GM12872 (cell line): ENCODE measurements at regions not wholly inside any gene's neighbourhood (a gene's known extent, or its start where the extent isn't known, plus 50 kb on each side); places are given as distances from the start of the nearest gene placed in this dataset.

ENCODE experiments used
- CTCF ChIP-seq: IDR thresholded peaks from 3 replicates; pipeline ENCODE4 v1.5.1; 2011; ENCODE audit warnings: low read depth, mild to moderate bottlenecking, low read length, moderate library complexity; ENCODE audit not compliant: insufficient read depth

- TF ChIP-seq CTCF, result no peak
Measured at GRCh38 chr6:144646093-144647056, 361.2 kb downstream of the UTRN start.

DNA sequence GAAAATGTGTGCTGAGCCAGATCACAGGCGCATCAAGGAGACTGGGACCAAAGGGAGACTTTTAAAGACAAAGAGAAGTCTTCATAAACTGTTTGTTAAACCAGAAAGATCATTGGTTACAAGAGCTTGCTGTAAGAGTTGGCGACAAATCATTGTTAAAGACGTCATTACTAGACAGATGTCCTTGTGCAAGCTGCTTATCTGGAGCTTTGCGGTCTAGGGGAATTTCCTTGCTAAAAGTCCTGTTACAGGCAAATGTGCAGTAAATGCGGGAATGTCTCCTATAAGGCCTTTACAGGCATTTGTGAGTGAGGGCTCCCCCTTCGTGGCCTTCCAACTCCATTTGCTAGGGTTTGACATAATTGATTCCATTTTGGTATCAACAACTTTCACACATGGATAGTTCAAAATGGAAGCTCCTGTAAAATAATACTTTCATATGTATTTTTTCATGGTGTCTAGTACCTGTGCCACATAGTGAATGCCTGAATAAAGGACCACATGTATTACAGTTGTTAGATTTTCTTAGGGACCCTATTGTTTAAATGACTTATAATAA lies 362.4 kb downstream of the UTRN start:
- no peak for TF ChIP-seq CTCF

- no peak for TF ChIP-seq CTCF
Measured at GRCh38 chr6:144647971-144648651, 363.0 kb downstream of the UTRN start.

- no peak for TF ChIP-seq CTCF
Measured at GRCh38 chr6:144649085-144649484, 363.9 kb downstream of the UTRN start.

GRCh38 chr6:144651234-144651633 lies 366.1 kb downstream of the UTRN start:
- no peak for TF ChIP-seq CTCF

DNA sequence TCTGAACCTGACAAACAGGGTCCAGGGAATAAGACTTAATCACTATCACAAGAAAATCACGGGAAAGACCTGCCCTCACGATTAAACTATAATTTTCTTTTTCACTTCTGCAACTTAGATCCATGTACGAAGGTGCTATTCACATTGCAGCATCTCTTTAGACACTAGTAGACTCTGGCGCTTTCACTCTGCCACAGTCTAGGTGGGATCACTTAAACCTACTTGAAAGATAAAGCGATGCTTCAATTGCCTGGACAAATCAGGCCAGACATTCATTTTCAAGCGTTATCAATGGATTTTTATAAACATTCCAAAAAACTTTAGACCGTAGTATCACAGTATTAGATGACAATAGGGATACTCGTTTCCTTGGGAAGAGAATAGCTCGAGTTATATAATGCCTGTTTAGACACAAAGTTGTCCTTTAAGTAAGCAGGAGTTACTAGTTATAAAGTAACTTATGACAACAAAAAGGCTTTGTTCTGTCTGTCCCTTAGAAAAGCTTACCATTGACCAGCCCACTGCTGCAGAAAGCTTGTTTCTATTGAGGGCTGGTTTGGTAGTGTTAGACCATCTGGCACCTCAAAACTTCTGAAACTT lies 367.3 kb downstream of the UTRN start:
- TF ChIP-seq CTCF, result no peak

- no peak for TF ChIP-seq CTCF
Measured at GRCh38 chr6:144653885-144654505, 368.9 kb downstream of the UTRN start.
